Esophagus squamous epithelium (tissue), 4 donors: ENCODE measurements at regions not wholly inside any gene's neighbourhood (a gene's known extent, or its start where the extent isn't known, plus 50 kb on each side); places are given as distances from the start of the nearest gene placed in this dataset.

Experiments
- POLR2A ChIP-seq, 4 donors: fragments of 450-650 bp; IDR thresholded peaks; one replicate each; pipeline ENCODE4 v1.6.1; 2017; ENCODE audit warnings: antibody characterized with exemption in 4 of 4, mild to moderate bottlenecking in 4 of 4, moderate library complexity in 3 of 4
- TF ChIP-seq, protein P1 (sequence below), 6 experiments: fragments of 450-650 bp in 4 of 6; fragments of 200-600 bp in 2 of 6; sonication (generic) in 2 of 6; IDR thresholded peaks; one replicate each; pipeline ENCODE4 v1.5.1; 2016 to 2019; ENCODE audit warnings: antibody characterized with exemption in 6 of 6, mild to moderate bottlenecking in 4 of 6, moderate library complexity in 4 of 6

DNA sequence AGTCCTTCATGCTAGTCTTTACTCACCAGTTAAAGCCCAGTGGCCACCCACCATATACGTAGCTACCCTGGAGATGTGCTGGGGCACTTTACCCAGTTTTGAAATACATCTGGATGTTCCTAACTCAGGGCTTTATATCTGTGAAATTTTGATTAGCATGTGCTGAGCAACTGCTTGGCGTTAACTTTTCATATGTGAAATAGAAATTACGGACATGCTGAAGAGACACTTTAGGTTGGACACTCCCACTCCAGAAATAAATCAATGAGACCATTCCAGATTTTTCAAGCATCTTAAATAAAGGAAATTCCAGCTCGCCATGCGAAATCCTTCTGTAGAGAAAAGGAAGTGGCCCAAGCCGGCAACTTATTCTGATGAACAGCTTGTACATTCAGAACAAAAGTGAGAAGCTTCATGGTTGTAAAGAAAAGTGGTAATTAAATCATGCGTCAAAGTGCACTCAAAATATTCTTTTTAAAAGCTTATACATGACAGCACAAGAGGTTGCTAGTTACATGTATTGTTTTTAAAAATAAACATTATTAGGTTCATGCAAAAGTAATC lies 153.5 kb upstream of the ITGB1 start:
- TF ChIP-seq, protein P1, sequence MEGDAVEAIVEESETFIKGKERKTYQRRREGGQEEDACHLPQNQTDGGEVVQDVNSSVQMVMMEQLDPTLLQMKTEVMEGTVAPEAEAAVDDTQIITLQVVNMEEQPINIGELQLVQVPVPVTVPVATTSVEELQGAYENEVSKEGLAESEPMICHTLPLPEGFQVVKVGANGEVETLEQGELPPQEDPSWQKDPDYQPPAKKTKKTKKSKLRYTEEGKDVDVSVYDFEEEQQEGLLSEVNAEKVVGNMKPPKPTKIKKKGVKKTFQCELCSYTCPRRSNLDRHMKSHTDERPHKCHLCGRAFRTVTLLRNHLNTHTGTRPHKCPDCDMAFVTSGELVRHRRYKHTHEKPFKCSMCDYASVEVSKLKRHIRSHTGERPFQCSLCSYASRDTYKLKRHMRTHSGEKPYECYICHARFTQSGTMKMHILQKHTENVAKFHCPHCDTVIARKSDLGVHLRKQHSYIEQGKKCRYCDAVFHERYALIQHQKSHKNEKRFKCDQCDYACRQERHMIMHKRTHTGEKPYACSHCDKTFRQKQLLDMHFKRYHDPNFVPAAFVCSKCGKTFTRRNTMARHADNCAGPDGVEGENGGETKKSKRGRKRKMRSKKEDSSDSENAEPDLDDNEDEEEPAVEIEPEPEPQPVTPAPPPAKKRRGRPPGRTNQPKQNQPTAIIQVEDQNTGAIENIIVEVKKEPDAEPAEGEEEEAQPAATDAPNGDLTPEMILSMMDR (IDR thresholded peaks at IDR 0.05), result no peak
- TF ChIP-seq POLR2A (IDR thresholded peaks at IDR 0.05), result no peak
